GM18907 (cell line): ENCODE measurements at regions not wholly inside any gene's neighbourhood (a gene's known extent, or its start where the extent isn't known, plus 50 kb on each side); places are given as distances from the start of the nearest gene placed in this dataset.
"Not testable (repeated sequence)": the region's sequence is repeated elsewhere in the genome, so short reads cannot be mapped to it uniquely, and the experiment has no call there.

Source experiments
- ATAC-seq: cut with Tn5 transposase; IDR thresholded peaks from one replicate; pipeline ENCODE4 v1.9.1; 2021; ENCODE audit warnings: mild to moderate bottlenecking, moderate library complexity; ENCODE audit not compliant: unreplicated experiment

DNA sequence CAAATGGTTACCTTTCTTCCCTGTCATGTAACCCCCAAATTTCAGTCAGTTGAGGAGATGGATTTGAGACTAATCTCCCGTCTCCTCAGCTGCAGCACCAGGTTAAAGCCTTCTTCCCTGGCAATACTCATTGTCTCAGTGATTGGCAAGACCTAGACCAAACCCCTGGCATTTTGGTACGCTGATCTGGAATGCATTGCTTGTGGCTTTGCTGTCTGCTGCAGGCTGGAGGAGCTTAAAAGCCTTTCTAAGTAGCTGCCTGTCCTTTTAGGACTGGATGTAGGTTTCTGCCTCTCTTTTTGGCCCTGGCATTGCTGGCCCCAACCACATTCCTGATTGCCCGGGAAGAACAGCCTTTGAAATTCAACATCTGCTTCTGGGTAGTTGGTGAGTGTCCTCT lies 729.6 kb upstream of the GJE1 start:
- no peak for ATAC-seq

GRCh38 chr6:141402489-141402888 lies 730.2 kb upstream of the GJE1 start:
- no peak for ATAC-seq

GRCh38 chr6:141401851-141402250 lies 730.9 kb upstream of the GJE1 start:
- ATAC-seq = no peak

- no peak for ATAC-seq
Measured at GRCh38 chr6:141401168-141401567, 731.6 kb upstream of the GJE1 start.

DNA sequence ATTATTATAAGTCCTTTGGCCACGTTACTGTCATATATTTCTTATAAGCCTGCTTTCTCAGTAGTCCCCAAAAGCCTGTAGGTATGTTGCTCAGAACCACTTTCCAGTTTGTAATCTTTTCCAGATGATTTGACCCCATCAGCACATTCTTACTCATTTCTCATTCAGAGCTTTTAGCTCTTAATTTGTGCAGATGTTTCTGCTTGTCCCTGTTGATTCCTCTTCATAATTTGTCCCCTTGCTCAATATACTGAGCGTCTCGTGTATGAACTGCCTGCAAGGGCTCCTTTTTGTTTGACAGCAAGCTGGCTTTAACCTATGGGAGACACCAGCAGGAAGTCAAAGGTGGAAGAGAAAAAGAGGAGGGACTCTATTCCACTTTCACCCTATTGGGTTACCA lies 733.8 kb upstream of the GJE1 start:
- no peak for ATAC-seq

GRCh38 chr6:141395443-141396008 lies 737.2 kb upstream of the GJE1 start:
- ATAC-seq = no peak

- ATAC-seq = no peak
Measured at GRCh38 chr6:141394565-141395051, 738.1 kb upstream of the GJE1 start.

DNA sequence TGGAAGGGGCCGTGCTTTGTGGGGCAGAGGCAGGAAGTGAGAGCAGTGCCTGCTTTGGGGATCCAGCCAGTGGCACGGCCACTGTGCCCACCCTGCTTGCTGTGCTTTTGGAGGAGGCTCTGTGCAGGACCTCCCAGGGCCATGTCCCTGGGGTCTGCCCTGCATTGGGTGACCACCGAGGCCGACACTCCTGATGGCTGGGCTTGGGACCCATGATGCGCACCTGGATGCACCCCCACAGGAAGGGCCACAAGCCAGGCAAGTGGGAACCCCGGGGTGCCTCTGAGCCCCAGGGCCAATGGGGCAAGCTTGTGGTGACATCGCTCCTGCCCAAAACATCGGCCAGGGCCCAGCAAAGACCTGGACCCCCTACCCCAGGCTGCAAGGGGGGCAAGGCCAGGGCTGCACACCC lies 738.6 kb upstream of the GJE1 start:
- ATAC-seq = no peak

DNA sequence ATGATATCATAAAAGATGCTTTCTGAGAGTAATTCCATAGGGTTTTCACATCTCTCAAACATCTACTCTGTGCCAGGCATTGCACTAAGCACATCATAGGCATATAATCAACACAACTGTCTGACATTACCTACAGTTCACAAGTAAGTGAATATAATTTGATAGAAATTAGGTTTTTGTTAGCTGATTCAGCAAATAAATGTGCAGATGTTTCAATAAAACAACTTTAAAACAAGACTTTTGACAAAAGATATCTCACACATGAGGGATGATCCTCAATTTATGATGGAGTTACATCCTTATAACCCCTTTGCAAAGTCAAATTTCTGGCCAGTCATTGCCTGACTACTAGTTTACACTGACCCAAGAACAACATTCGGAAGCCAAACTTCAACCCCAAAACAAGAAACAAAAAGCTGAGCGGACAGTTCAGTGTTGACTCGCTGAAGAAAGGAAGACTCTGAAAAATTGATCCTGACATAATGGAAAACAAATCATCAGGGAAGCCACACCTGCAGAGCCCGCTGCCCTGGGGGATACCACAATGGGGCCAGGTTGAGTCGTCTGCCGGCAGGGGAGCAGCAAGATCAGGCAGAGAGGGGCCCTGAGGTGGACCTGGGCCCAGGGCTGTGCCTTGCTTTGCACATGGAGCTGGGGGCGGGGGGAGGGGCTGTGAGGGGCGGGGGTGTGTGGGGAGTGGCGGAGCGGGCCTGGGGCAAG lies 739.2 kb upstream of the GJE1 start:
- no peak for ATAC-seq

- not testable (repeated sequence) for ATAC-seq
Measured at GRCh38 chr6:141391135-141391534, 741.6 kb upstream of the GJE1 start.

- ATAC-seq = no peak
Measured at GRCh38 chr6:141388666-141389065, 744.1 kb upstream of the GJE1 start.

- ATAC-seq = no peak
Measured at GRCh38 chr6:141370438-141370837, 762.3 kb upstream of the GJE1 start.

- not testable (repeated sequence) for ATAC-seq
Measured at GRCh38 chr6:141366796-141367195, 765.9 kb upstream of the GJE1 start.

GRCh38 chr6:141364694-141365093 lies 768.0 kb upstream of the GJE1 start:
- no peak for ATAC-seq

GRCh38 chr6:141364232-141364631 lies 768.5 kb upstream of the GJE1 start:
- ATAC-seq = no peak

GRCh38 chr6:141361559-141361958 lies 771.2 kb upstream of the GJE1 start:
- ATAC-seq = no peak

- no peak for ATAC-seq
Measured at GRCh38 chr6:141359953-141360352, 772.8 kb upstream of the GJE1 start.

GRCh38 chr6:141354191-141354955 lies 778.4 kb upstream of the GJE1 start:
- ATAC-seq = no peak

DNA sequence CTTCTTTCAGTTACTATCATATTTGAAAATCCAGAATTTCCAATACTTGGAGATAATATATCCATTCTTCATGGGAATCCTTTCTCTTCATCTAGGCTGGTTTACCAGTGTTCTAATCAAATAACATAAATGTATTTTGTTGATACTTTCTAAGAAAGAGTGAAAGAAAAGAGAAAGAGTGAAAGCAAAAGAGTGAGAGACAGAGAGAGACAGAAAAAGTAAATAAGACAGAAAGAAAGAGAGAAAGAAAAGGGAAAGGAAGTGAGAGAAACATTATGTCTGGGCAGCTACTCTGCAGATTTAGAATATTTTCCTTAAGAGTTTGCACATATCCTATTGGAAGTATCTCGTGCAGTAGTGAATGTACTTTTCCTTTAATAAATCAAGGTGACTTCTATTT lies 781.0 kb upstream of the GJE1 start:
- ATAC-seq = no peak

DNA sequence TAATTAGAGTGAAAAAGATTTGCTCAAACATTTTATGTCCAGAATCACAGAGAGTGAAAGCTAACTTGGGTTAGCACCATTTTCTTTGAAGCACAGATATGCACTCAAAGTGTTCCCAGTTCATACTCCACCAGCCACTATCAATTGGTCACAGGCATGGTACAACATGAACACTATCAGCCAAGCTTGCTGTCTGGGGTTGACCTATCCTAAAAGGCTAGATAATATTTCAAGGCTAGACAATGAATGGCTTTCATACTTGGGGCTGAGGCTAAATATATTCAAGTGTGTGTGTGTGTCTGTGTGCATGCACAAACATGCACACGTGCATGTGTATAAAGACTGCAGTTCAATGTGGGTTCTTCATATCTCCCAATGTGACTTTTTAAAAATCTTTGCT lies 783.0 kb upstream of the GJE1 start:
- ATAC-seq = no peak

- ATAC-seq = no peak
Measured at GRCh38 chr6:141347906-141348492, 784.7 kb upstream of the GJE1 start.

- no peak for ATAC-seq
Measured at GRCh38 chr6:141347086-141347485, 785.6 kb upstream of the GJE1 start.
